Smooth muscle cell (in vitro differentiated cells): ENCODE measurements at regions not wholly inside any gene's neighbourhood (a gene's known extent, or its start where the extent isn't known, plus 50 kb on each side); places are given as distances from the start of the nearest gene placed in this dataset.

Experiments
- DNase-seq: peaks from one replicate; lab custom pipeline; 2025; ENCODE audit not compliant: unreplicated experiment; lab: John Stamatoyannopoulos, UW
- H2AFZ ChIP-seq: fragments of 200-600 bp; sonication (generic); 2 replicates; pipeline ENCODE4 v1.6.0; 2016; ENCODE audit warnings: antibody characterized with exemption, low read depth, mild to moderate bottlenecking
- H3F3A ChIP-seq: fragments of 200-600 bp; sonication (generic); 2 replicates; pipeline ENCODE4 v1.6.0; 2017; ENCODE audit warnings: antibody characterized with exemption, low read depth
- H3K27ac ChIP-seq: fragments of 200-600 bp; sonication (generic); 2 replicates; pipeline ENCODE4 v1.5.1; 2016; ENCODE audit warnings: low read depth, mild to moderate bottlenecking
- H3K27me3 ChIP-seq: fragments of 200-600 bp; sonication (generic); 2 replicates; pipeline ENCODE4 v1.6.1; 2016; ENCODE audit warnings: low read depth, mild to moderate bottlenecking
- H3K36me3 ChIP-seq: fragments of 200-600 bp; sonication (generic); 2 replicates; pipeline ENCODE4 v1.5.1; 2016; ENCODE audit warnings: low read depth
- H3K4me1 ChIP-seq: fragments of 200-600 bp; sonication (generic); 2 replicates; pipeline ENCODE4 v1.5.1; 2016; ENCODE audit warnings: low read depth
- H3K4me2 ChIP-seq: fragments of 200-600 bp; sonication (generic); 2 replicates; pipeline ENCODE4 v1.6.0; 2016; ENCODE audit warnings: mild to moderate bottlenecking
- H3K4me3 ChIP-seq: fragments of 200-600 bp; sonication (generic); 2 replicates; pipeline ENCODE4 v1.5.1; 2016; ENCODE audit warnings: mild to moderate bottlenecking
- H3K79me2 ChIP-seq: fragments of 200-600 bp; sonication (generic); 2 replicates; pipeline ENCODE4 v1.6.0; 2016; ENCODE audit warnings: low read depth, mild to moderate bottlenecking
- H3K9ac ChIP-seq: fragments of 200-600 bp; sonication (generic); 2 replicates; pipeline ENCODE4 v1.6.0; 2016; ENCODE audit warnings: low read depth
- H3K9me3 ChIP-seq: fragments of 200-600 bp; sonication (generic); replicated peaks from 2 replicates; pipeline ENCODE4 v1.5.1; 2016; ENCODE audit warnings: low read depth
- H4K20me1 ChIP-seq: fragments of 200-600 bp; sonication (generic); 2 replicates; pipeline ENCODE4 v1.6.0; 2016; ENCODE audit warnings: low read depth
- WGBS: methylation state at CpG from one replicate; pipeline ENCODE4 v1.1.7; 2016; ENCODE audit warnings: low lambda C conversion rate; 5-methylcytosine and 5-hydroxymethylcytosine counted together
- TF ChIP-seq, protein P1 (sequence below): fragments of 200-600 bp; sonication (generic); IDR thresholded peaks from 2 replicates; pipeline ENCODE4 v1.5.1; 2017; ENCODE audit warnings: borderline replicate concordance, mild to moderate bottlenecking, antibody characterized with exemption; ENCODE audit not compliant: insufficient read depth, poor library complexity, severe bottlenecking

- H3K36me3 ChIP-seq, result no peaks in the 10 kb centered on the region
- no peaks in the 10 kb centered on the region for H3K4me1 ChIP-seq
- WGBS, result 94% methylated on average over 5 of the region's 5 CpGs
- no peaks in the 10 kb centered on the region for H3K27me3 ChIP-seq
- no peak overlapping the region for H3K27ac ChIP-seq
- H3K4me2 ChIP-seq, result no peak overlapping the region
- no peaks in the 10 kb centered on the region for H4K20me1 ChIP-seq
- no peak overlapping the region for H2AFZ ChIP-seq
- TF ChIP-seq, protein P1, sequence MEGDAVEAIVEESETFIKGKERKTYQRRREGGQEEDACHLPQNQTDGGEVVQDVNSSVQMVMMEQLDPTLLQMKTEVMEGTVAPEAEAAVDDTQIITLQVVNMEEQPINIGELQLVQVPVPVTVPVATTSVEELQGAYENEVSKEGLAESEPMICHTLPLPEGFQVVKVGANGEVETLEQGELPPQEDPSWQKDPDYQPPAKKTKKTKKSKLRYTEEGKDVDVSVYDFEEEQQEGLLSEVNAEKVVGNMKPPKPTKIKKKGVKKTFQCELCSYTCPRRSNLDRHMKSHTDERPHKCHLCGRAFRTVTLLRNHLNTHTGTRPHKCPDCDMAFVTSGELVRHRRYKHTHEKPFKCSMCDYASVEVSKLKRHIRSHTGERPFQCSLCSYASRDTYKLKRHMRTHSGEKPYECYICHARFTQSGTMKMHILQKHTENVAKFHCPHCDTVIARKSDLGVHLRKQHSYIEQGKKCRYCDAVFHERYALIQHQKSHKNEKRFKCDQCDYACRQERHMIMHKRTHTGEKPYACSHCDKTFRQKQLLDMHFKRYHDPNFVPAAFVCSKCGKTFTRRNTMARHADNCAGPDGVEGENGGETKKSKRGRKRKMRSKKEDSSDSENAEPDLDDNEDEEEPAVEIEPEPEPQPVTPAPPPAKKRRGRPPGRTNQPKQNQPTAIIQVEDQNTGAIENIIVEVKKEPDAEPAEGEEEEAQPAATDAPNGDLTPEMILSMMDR, result no peak
- no peak overlapping the region for H3K4me3 ChIP-seq
- H3K9ac ChIP-seq, result no peak overlapping the region
- no peaks in the 10 kb centered on the region for H3K9me3 ChIP-seq
- no peaks in the 10 kb centered on the region for H3F3A ChIP-seq
- DNase-seq, result no peak
- no peaks in the 10 kb centered on the region for H3K79me2 ChIP-seq
Observed at GRCh38 chr18:8546677-8547076, 62.6 kb upstream of the RAB12 start.

DNA sequence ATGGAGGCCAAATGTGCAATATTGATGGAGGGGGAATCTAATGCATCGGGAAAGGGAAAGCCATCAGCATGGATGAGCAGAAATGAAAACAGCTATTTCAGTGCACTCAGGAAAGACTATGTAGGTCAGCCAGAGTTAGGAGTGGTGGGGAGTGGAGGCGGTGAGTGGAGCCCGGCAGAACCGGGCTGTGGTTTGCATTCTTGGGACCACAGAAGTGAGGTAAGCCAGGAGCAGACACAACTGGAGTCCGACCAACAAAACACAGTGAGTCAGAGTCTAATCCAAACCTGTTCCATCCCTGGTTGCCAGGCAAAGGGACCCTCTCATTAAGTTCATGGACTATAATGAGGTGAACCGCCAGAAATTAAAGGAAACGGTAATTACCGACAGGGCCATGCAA lies 61.1 kb upstream of the RAB12 start:
- peak overlapping the region; percentile 63 for H3K27ac ChIP-seq
- no peaks in the 10 kb centered on the region for H3F3A ChIP-seq
- no peak overlapping the region for H2AFZ ChIP-seq
- H3K4me1 ChIP-seq, result no peaks in the 10 kb centered on the region
- no peaks in the 10 kb centered on the region for H4K20me1 ChIP-seq
- no peak overlapping the region for H3K4me3 ChIP-seq
- TF ChIP-seq, protein P1, result no peak
- 53% methylated on average over 8 of the region's 8 CpGs for WGBS
- H3K79me2 ChIP-seq, result no peaks in the 10 kb centered on the region
- no peaks in the 10 kb centered on the region for H3K36me3 ChIP-seq
- H3K27me3 ChIP-seq, result no peaks in the 10 kb centered on the region
- no peaks in the 10 kb centered on the region for H3K9me3 ChIP-seq
- H3K9ac ChIP-seq, result no peak overlapping the region
- DNase-seq, result no peak
- peak overlapping the region; percentile 70 for H3K4me2 ChIP-seq

DNA sequence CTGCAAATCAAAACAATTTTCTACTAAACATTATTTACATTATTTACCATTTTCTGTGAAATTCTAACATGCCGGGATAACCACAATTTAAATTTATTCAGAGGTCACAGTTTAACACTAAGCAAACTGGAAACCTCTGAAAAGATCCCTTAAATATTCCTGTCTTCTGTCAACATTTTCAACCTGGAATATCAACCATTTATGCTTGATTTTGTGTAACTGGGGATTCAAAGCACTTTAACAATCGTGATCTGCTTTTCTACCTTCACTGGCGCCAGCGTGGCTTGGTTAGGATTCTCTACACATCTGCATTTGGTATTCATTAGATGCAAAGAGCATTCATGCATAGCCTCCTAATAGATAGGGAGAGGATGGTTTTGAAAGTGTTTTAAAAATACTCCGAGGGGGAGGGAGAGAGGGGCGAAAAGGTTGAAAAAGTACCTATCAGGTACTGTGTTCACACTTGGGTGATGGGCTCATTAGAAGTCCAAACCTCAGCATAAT lies 59.9 kb upstream of the RAB12 start:
- WGBS, result 89% methylated on average over 6 of the region's 6 CpGs
- H3K27me3 ChIP-seq, result no peaks in the 10 kb centered on the region
- no peak for DNase-seq
- no peak overlapping the region for H3K27ac ChIP-seq
- H2AFZ ChIP-seq, result no peak overlapping the region
- H3K79me2 ChIP-seq, result no peaks in the 10 kb centered on the region
- H4K20me1 ChIP-seq, result no peaks in the 10 kb centered on the region
- H3K36me3 ChIP-seq, result no peaks in the 10 kb centered on the region
- H3F3A ChIP-seq, result no peaks in the 10 kb centered on the region
- H3K9ac ChIP-seq, result no peak overlapping the region
- no peaks in the 10 kb centered on the region for H3K4me1 ChIP-seq
- TF ChIP-seq, protein P1, result no peak
- no peaks in the 10 kb centered on the region for H3K9me3 ChIP-seq
- H3K4me3 ChIP-seq, result no peak overlapping the region
- no peak overlapping the region for H3K4me2 ChIP-seq

DNA sequence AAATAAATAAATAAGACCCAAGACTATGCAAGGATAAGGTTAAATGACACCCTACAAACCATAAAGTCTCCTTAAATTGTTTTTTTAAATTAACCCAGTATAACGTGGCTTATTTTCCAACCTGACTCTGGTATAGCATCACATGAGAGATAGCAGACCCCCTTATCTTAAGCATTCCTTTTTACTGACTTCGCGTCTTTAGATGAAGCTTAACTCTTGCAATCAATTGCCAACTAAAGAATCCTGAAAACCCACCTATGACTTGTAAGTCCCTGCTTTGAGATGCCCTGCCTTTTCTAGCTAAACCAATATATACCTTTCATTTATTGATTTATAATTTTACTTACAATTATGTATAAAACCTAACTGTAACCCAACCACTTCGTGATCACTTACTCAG lies 57.1 kb upstream of the RAB12 start:
- no peaks in the 10 kb centered on the region for H3K27me3 ChIP-seq
- no peaks in the 10 kb centered on the region for H3F3A ChIP-seq
- H4K20me1 ChIP-seq, result no peaks in the 10 kb centered on the region
- no peaks in the 10 kb centered on the region for H3K79me2 ChIP-seq
- H3K4me3 ChIP-seq, result no peak overlapping the region
- no peak overlapping the region for H3K9ac ChIP-seq
- DNase-seq, result no peak
- no peaks in the 10 kb centered on the region for H3K9me3 ChIP-seq
- 63% methylated on average over 4 of the region's 4 CpGs for WGBS
- TF ChIP-seq, protein P1, result no peak
- no peaks in the 10 kb centered on the region for H3K4me1 ChIP-seq
- H3K36me3 ChIP-seq, result no peaks in the 10 kb centered on the region
- no peak overlapping the region for H2AFZ ChIP-seq
- no peak overlapping the region for H3K27ac ChIP-seq
- H3K4me2 ChIP-seq, result no peak overlapping the region
